Right cardiac atrium (tissue), 5 donors: ENCODE measurements at regions not wholly inside any gene's neighbourhood (a gene's known extent, or its start where the extent isn't known, plus 50 kb on each side); places are given as distances from the start of the nearest gene placed in this dataset.

Source experiments
- ATAC-seq, 2 donors: fragments of 200-7000 bp; cut with Tn5 transposase; one replicate each; pipeline versions ENCODE4 v1.8.0 to v1.9.1; 2020; ENCODE audit warnings: moderate library complexity in 2 of 2, mild to moderate bottlenecking in 1 of 2
- DNase-seq, 3 donors: peaks; one replicate each; pipeline ENCODE4 v3.0.0-alpha.2; 2020
- H3K27ac ChIP-seq: one replicate; pipeline ENCODE4 v1.5.1; 2013; ENCODE audit warnings: mild to moderate bottlenecking, low read length, control low read depth, moderate library complexity
- H3K27me3 ChIP-seq: one replicate; pipeline ENCODE4 v1.6.1; 2013; ENCODE audit not compliant: control insufficient read depth, insufficient read depth
- H3K4me1 ChIP-seq: one replicate; pipeline ENCODE4 v1.6.1; 2013; ENCODE audit warnings: low read length; ENCODE audit not compliant: control insufficient read depth, insufficient read depth
- H3K4me3 ChIP-seq: one replicate; pipeline ENCODE4 v1.5.1; 2013; ENCODE audit warnings: low read length, control low read depth
- H3K9me3 ChIP-seq: one replicate; pipeline ENCODE4 v1.6.1; 2013; ENCODE audit warnings: low read length; ENCODE audit not compliant: control insufficient read depth
- WGBS: extraction: QIAGEN DNeasy Blood & Tissue Kit; methylation state at CpG from one replicate; pipeline ENCODE4 v1.1.7; 2013; 5-methylcytosine and 5-hydroxymethylcytosine counted together
- intact Hi-C, 4 donors: fragments of 100-400 bp; cut with DNase I; formaldehyde crosslinking; loops; one replicate each; pipeline versions ENCODE4 v1.11.0 to v1.14.0; 2022 to 2023
- donor health status: healthy with polysubstance abuse.
- donor health status: DM: no; HTN: yes; CAD: no.
- donor health status: DM: no; HTN: no; CAD: no.
- donor health status: DM: no; HTN: yes; CAD: no; lungs with severe emphysema.
- donor health status: DM: yes; HTN: yes; CAD: no.

GRCh38 chr11:129611661-129612446 lies 203.8 kb upstream of the TMEM45B start:
- Histone ChIP-seq H3K9me3 (no peaks in the 10 kb centered on the region), H3K27me3 (no peaks in the 10 kb centered on the region), H3K27ac (no peak overlapping the region), H3K4me3 (no peak overlapping the region), H3K4me1 (no peaks in the 10 kb centered on the region)
- 41% methylated on average over 17 of the region's 17 CpGs for WGBS
- ATAC-seq (no peak), DNase-seq (no peak)
- intact Hi-C loops: no loop called here

- WGBS: 53% methylated on average over 8 of the region's 8 CpGs
- DNase-seq (no peak), ATAC-seq (no peak)
- Histone ChIP-seq H3K27ac (no peak overlapping the region), H3K9me3 (no peaks in the 10 kb centered on the region), H3K4me1 (no peaks in the 10 kb centered on the region), H3K27me3 (no peaks in the 10 kb centered on the region), H3K4me3 (no peak overlapping the region)
- intact Hi-C loops: no loop called here
Observed at GRCh38 chr11:129612447-129612961, 203.1 kb upstream of the TMEM45B start.

DNA sequence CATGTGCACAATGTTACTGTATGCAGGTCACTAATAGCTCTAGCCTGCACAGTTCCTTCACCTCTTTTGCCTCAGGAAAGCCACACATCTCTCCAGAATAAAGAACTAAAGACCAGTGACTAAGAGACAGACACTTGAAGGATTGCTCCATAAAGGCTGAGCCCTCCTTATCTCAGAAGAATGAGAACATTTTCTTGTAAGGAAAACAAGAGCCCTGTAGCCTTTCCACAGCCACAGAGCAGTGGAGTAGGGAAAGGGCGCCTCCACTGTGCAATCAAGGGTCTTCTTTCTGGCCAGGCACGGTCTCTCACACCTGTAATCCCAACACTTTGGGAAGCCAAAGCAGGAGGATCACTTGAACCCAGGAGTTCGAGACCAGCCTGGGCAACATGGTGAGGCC lies 202.6 kb upstream of the TMEM45B start:
- no peaks in the 10 kb centered on the region for H3K4me1 ChIP-seq
- DNase-seq (no peak), ATAC-seq (no peak)
- H3K4me3 ChIP-seq: no peak overlapping the region
- intact Hi-C loops: no loop called here
- no peaks in the 10 kb centered on the region for H3K9me3 ChIP-seq
- no peak overlapping the region for H3K27ac ChIP-seq
- 69% methylated on average over 3 of the region's 3 CpGs for WGBS
- H3K27me3 ChIP-seq: no peaks in the 10 kb centered on the region

DNA sequence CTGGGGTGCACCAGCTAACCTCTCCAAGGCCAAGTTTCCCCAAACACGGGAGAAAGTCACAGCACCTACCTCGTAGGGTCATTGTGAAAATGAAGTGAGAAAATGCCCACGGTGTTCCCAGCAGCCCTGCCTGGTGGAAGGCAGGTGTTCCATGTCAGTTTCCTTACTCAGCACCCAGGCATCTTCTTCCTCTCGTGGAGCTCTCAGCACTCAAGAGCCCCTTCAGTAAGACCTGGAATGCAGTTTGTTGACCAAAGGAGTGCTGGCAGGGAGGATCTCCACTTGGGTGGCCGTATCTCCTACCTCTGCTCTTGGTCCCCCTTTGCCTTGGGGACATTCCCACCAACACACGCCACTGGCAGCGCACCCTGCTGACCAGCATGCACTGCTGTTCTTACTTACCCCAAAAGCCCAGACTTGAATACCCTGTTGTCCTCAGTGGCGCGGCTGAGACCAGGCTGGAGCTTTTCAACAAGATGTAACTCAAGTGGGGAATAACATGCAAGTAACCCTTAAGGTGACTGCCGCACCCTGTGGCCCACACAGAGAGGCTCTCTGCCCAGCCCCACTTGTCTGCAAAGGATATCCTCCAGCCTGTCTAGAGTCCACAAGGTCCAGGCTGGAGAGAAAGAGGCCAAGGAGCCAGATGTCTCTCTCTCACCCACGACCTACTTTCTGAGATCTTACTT lies 201.2 kb upstream of the TMEM45B start:
- intact Hi-C loops: no loop called here
- ATAC-seq (no peak), DNase-seq (no peak)
- H3K27ac ChIP-seq: no peak overlapping the region
- no peaks in the 10 kb centered on the region for H3K27me3 ChIP-seq
- H3K9me3 ChIP-seq: no peaks in the 10 kb centered on the region
- no peaks in the 10 kb centered on the region for H3K4me1 ChIP-seq
- H3K4me3 ChIP-seq: no peak overlapping the region
- 68% methylated on average over 11 of the region's 11 CpGs for WGBS

- Histone ChIP-seq H3K9me3 (no peaks in the 10 kb centered on the region), H3K27ac (no peak overlapping the region), H3K27me3 (no peaks in the 10 kb centered on the region), H3K4me3 (no peak overlapping the region), H3K4me1 (no peaks in the 10 kb centered on the region)
- ATAC-seq (no peak), DNase-seq (no peak)
- intact Hi-C loops: no loop called here
- 30% methylated on average over 41 of the region's 41 CpGs for WGBS
Observed at GRCh38 chr11:129618046-129618569, 197.5 kb upstream of the TMEM45B start.

DNA sequence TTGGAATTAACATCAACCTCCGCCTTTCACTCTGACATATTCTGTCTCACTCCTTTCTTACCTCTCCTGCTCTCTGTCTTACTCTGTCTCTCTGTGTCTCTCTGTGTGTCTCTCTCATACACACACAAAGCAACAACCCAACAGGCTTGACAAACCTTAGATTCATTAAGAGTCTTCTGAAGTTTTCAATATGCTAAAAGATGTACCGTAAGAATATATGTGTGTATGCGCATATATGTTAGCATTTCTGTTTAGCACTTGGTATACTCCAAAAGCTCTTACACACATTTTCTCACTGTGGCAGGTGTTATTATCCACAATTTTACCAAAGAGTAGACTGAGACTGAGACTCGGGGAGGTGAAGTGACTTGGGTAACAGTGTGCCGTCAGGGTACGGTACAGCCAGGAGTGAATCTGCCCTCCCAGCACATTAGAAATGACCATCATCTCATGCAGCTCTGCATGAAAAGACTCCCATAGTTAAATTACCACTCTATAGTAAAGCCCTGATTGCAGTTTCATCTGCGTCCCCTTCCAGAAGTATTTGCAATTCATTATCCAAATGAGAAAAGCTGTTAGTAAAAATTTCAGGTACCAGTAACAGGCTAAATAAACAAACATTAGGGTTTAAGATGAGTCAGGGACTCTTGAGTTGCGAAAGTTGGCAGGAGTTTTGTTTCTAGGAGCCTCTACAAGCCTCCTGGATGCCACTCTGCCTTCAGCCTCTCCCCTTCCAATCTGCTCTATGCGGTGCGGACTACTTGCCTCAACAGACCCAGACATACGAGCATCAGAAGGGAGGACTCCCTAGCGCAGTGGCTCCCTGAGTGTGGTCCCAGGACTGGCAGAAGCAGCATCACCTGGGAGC lies 195.2 kb upstream of the TMEM45B start:
- 84% methylated on average over 12 of the region's 12 CpGs for WGBS
- DNase-seq (no peak), ATAC-seq (no peak)
- no peaks in the 10 kb centered on the region for H3K27me3 ChIP-seq
- no peaks in the 10 kb centered on the region for H3K9me3 ChIP-seq
- H3K4me3 ChIP-seq: no peak overlapping the region
- H3K4me1 ChIP-seq: no peaks in the 10 kb centered on the region
- intact Hi-C loops: no loop called here
- H3K27ac ChIP-seq: no peak overlapping the region

DNA sequence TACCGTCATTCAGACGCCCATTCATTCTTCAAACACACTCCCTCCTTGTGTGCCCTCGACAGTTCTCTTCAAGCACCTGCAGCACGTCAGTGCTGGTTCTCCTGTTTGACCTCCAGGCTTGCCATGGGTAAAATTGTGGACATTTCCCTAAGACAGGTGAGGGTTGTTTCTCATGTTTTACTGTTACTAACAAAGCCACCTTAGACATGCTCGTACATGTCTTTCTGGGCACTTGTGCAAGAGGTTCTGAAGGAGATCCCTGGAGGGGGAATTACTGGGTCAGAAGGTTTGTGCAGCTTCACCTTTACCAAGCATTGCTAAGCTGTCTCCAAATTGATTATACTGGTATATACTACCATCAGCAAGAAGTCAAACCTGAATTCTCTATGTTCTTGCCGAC lies 189.7 kb upstream of the TMEM45B start:
- no peaks in the 10 kb centered on the region for H3K4me1 ChIP-seq
- no peaks in the 10 kb centered on the region for H3K9me3 ChIP-seq
- intact Hi-C loops: no loop called here
- no peak overlapping the region for H3K27ac ChIP-seq
- no peaks in the 10 kb centered on the region for H3K27me3 ChIP-seq
- no peak overlapping the region for H3K4me3 ChIP-seq
- 81% methylated on average over 6 of the region's 6 CpGs for WGBS
- ATAC-seq: no peak
- DNase-seq: no peak

DNA sequence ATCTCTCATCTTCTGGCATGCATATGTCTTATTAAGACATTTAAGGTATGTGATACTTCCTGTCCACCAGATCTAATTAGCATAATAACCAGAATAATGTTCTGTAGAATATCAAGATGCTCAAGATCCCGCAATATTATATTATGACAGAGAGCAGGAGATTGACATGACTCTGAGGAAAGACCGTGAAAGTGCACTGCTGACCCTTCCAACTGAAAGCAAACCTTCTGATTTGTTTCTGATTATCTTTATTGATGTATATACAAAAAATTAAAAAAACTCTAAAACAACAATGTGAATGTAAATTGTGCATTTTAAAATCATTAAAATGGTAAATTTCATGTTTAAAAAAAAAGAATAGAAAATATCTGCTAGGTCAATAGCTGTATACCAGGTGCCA lies 184.4 kb upstream of the TMEM45B start:
- Histone ChIP-seq H3K27ac (no peak overlapping the region), H3K27me3 (no peaks in the 10 kb centered on the region), H3K9me3 (no peaks in the 10 kb centered on the region), H3K4me1 (no peaks in the 10 kb centered on the region), H3K4me3 (no peak overlapping the region)
- intact Hi-C loops: no loop called here
- DNase-seq (no peak), ATAC-seq (no peak)
- WGBS: 86% methylated on average over 2 of the region's 2 CpGs

- Histone ChIP-seq H3K9me3 (no peaks in the 10 kb centered on the region), H3K4me3 (no peak overlapping the region), H3K27ac (no peak overlapping the region), H3K4me1 (no peaks in the 10 kb centered on the region), H3K27me3 (no peaks in the 10 kb centered on the region)
- 60% methylated on average over 6 of the region's 6 CpGs for WGBS
- DNase-seq: no peak
- intact Hi-C loops: no loop called here
- no peak for ATAC-seq
Observed at GRCh38 chr11:129636926-129637325, 178.7 kb upstream of the TMEM45B start.

DNA sequence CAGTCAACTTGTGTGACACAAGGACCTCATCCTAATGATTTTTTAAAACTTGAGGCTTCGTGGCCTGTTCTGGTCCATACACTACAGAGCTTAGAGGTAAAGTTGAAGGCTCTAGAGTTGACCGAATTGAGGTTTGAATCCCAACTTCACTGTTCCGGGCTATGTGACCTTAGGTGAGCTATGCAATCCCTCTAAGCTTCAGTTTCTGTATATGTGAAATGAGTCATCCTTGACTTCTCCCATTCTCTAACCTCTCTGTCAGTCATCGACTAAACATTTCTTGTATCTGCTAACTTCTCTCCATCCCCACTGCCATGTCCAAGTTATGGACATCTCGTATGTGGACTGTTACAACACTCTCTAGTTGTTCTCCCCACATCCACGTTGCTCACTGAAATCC lies 178.2 kb upstream of the TMEM45B start:
- ATAC-seq (no peak), DNase-seq (no peak)
- H3K4me3 ChIP-seq: no peak overlapping the region
- 82% methylated on average over 6 of the region's 6 CpGs for WGBS
- no peaks in the 10 kb centered on the region for H3K9me3 ChIP-seq
- H3K27ac ChIP-seq: no peak overlapping the region
- no peaks in the 10 kb centered on the region for H3K4me1 ChIP-seq
- intact Hi-C loops: no loop called here
- no peaks in the 10 kb centered on the region for H3K27me3 ChIP-seq
